ENCODE measurements at regions not wholly inside any gene's neighbourhood (a gene's known extent, or its start where the extent isn't known, plus 50 kb on each side); places are given as distances from the start of the nearest gene placed in this dataset.
"Not testable (repeated sequence)": the region's sequence is repeated elsewhere in the genome, so short reads cannot be mapped to it uniquely, and the experiment has no call there.

DNA sequence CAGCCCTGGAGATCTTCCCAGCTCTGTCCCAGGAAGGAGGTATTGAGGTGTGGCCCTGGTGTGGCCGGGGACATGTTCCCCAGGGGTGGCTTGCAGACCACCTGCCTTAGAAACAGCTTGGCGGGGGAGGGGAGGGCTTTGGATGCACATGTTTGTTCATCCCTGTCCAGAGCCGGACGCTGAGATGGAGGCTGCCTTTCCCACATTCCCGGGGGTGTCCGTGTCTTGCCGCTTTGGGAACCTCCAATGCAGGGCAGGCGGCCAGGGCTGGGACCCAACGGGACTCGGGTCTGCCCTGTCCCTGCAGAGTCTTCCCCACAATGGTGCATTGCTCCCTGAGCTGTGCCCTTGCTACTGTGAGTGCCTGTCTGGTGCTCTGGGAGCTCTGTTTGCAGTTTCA is 319.5 kb upstream of the SFSWAP start:
- DNase-seq (ENCODE audit: low read depth), result no peak

DNA sequence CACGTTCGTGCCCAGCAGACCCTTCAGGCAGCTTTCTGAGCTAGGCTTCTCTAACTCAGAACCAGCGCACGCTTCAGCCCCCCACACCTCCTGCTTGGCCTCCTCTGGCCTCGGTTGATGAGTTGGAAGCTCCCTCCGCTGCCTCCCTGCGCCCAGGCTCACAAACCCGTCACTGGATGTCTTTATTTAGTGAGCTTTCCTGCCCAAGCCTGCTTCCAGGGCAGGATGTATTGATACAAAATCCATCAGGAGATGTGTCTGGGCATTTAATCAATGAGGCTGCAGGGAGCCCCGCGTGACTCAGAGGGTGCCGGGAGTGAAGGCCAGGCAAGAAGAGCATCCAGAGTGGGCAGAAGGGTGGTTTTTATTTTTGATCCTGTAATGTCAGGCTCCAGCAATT is 316.1 kb upstream of the SFSWAP start:
- DNase-seq (ENCODE audit: low read depth), result not testable (repeated sequence)

DNA sequence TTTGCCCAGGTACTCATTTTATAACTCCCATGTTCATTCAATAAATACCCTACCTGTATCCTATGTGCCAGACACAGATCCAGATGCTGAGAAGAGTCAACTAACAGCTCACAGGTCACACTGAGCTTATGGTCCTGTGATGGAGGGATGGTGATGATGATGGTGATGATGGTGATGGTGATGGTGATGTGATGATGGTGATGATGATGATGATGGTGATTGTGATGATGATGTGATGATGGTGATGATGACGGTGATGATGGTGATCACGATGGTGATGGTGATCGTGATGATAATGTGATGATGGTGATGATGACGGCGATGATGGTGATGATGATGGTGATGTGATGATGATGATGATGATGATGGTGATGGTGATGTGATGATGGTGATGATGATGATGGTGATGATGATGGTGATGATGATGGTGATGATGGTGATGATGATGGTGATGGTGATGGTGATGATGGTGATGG is 315.6 kb upstream of the SFSWAP start:
- not testable (repeated sequence) for DNase-seq (ENCODE audit: low read depth)

DNA sequence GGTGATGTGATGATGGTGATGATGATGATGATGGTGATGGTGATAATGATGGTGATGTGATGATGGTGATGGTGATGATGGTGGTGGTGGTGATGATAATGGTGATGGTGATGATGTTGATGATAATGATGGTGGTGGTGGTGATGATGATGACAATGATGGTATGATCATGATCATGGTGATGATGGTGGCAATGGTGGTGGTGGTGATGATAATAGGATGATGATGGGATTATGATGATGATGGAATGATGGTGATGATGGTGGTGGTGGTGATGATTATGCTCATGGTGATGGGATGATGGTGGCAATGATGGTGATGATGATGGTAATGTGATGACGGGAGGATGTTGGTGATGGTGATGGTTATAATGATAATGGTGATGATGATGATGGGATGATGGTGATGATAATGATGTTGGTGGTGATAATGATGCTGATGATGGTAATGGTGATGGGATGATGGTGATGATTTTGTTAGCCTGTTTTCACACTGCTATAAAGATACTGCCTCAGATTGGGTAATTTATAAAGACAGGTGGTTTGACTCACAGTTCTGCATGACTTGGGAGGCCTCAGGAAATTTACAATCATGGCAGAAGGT is 314.8 kb upstream of the SFSWAP start:
- no peak for DNase-seq (ENCODE audit: low read depth)

DNA sequence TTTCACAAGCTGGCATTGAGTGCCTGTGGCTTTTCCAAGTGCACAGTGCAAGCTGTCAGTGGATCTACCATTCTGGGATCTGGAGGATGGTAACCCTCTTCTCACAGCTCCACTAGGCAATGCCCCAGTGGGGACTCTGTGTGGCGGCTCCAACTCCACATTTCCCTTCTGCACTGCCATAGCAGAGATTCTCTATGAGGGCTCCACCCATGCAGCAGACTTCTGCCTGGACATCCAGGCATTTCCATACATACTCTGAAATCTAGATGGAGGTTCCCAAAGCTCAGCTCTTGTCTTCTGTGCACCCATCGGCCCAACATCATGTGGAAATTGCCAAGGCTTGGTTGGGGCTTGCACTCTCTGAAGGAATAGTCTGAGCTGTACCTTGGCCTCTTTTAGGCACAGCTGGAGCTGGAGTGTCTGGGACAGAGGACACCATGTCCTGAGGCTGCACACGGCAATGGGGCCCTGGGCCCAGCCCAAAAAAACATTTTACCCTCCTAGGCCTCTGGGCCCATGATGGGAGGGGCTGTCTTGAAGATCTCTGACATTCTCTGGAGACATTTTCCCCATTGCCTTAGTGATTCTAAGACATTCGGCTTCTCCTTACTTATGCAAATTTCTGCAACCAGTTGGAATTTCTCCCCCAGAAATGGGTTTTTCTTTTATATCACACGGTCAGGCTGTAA is 313.3 kb upstream of the SFSWAP start:
- no peak for DNase-seq (ENCODE audit: low read depth)

DNA sequence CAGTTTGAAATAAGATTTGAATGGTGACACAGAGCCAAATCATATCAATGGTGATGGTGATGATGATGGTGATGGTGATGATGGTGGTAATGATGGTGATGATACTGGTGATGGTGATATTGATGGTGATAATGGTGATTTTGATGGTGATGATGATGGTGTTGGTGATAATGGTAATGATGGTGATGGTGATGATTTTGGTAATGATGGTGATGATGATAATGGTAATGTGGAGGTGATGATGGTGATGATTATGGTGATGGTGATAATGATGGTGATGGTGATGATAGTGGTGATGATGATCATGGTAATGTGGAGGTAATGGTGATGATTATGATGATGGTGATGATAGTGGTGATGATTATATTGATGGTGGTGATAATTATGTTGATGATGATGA is 311.9 kb upstream of the SFSWAP start:
- DNase-seq (ENCODE audit: low read depth), result no peak

DNA sequence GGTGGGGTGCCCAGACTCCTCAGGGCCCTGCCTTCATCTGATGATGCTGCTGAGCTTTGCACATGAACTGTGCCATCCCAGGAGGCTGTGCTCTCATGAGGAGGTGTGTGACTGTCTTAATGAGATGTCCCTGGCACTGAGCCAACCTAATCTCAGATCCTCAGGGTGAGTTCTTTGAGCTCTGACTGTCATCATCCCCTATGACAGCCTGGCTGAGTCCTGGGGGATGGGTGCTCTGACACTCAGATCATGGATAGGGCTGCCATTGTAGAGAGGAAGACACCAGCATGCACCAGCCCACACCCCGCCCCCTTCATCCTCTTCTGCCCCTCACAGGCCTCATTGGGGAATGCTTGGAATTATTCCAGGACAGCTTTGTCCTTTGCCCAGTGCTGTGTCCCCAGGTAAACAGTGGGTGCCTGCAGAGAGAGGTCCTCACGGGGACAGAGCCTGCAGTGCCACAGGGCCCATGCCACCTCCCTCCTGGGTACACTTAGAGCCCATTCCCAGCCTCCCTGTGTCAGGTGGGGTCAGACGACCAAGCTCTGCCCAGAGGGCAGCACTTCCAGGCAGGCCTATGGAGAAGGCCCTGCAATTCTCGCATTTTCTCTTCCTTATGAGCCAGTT is 310.1 kb upstream of the SFSWAP start:
- DNase-seq (ENCODE audit: low read depth), result not testable (repeated sequence)

DNA sequence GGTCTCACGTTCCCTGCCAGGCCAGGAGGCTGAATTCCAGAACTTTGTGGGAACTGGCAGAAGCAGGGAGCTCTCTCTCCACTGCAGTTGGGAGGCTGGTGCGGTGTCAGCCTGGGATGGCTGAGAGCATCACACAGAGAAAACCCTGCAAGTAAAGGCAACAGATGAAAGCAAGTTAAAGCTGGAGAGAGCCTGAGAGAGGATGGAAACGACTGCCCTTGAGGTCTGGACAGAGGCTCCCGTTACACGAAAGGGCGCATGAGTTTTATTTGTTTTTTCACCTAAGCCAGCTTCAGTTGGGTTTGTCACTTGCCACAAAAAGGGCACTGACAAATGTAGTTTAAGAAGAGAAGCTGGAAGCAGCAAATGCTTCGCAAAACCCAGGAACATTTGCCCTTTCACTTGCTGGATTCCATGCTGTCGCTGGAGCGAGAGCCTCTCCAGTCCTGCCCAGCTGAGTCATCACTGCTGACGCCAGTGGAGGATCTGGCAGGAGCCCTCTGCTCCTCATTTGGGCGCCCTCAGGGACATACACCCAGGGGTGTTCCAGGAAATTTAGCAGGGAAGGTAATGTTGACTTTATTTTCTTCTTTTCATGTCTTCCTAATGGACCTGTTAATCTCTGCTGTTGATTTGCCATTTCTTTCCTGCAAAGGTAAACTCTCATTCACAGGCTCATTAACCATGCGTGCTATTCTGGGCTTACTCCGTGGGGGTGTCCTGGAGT is 308.8 kb upstream of the SFSWAP start:
- DNase-seq (ENCODE audit: low read depth), result not testable (repeated sequence)

DNA sequence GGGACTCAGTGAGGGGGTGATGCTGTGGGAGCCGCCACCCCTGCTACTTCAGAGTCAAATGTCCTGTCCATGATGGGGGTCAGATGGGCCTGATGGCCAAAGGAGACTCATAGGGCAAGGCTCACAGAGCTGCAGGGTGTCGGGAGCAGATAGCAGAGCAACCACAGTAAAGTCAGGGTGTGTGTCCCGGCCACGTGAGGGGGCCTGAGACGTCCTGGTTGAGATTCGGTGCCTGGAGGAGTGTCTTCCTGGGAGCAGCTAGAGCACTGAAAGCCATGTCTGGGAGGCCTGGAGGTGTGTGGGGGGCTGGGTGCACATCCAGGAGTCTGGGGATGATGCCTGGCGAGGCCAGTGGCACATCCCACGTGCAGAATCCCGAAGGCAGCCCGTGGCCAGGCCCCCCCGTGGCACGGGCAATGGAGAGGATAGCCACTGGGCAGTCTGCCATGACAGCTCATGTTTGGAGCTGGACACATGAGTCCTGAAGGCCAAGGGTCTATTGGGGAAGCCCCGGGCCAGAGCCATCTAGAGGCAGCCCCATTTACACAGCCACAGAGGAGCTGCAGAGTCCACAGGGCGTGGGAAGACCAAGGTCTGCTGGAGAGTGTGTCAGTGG is 308.0 kb upstream of the SFSWAP start:
- no peak for DNase-seq (ENCODE audit: low read depth)

DNA sequence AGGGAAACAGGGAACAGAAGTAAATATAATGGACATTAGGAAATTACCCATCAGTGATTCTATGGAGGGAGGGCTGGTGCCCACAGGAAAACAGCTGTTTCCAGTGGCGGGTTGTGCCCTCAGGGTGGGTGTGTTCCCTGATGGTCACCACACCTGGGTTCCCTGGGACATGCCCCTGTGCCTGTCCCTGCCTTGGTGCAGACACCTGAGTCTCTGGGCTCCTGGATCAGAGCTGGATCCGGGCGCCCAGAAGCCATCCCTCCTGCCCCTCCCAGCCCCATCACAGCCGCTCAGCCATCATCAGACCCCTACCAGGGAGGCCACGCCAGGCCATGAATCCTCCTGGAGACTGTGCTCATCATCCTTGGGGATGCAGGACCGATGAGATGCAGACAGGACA is 307.2 kb upstream of the SFSWAP start:
- no peak for DNase-seq (ENCODE audit: low read depth)

DNA sequence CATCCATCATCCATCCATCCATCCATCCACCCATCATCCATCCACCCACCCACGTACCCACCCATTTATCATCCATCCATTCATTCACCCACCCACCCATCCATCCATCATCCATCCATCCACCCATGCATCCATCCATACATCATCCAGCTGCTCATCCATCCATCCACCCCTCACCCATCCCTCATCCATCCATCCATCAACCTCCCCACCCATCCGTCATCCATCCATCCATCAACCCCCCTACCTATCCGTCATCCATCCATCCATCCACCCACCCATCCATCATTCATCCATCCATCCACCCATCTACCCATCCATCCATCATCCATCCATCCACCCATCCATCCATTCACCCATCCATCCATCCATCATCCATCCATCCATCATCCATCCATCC is 306.2 kb upstream of the SFSWAP start:
- no peak for DNase-seq (ENCODE audit: low read depth)

DNA sequence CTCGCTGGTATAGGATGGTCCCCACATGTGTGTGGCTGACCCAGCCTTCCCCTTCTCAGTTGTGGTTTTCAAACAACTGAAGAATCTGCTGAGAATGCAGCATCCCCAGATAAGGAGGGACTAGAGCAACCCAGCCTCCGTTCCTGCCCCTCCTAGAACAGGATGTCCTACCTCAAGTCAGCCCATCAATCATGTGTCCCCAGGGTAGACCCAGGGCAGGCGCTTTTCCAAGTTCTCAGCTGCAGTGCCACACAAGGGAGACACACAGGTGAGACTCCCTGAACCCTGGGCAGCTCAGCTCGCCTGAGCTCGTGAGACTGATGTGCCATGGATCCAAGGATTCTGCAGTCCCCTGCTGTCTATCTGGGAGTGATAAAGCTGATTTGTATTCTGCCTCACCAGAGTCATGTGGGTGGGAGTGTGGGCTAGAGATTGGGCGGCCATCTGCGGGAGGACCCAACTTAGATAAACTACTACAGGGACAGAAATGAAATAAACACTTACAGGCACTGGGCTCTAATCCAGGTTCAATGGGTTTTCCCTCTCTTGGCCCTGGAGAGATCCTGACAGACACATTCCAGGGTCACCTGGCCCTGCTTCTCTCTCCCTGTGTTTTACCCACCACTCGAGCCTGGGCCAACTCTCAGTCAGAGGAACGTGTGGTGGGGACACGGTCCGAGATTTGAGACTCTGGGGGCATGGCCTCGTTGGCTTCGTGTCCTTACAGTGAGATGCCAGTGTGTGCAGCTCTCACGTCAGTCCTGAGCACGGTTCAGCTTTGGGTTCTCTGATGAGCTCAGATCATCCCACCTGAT is 303.5 kb upstream of the SFSWAP start:
- no peak for DNase-seq (ENCODE audit: low read depth)

DNA sequence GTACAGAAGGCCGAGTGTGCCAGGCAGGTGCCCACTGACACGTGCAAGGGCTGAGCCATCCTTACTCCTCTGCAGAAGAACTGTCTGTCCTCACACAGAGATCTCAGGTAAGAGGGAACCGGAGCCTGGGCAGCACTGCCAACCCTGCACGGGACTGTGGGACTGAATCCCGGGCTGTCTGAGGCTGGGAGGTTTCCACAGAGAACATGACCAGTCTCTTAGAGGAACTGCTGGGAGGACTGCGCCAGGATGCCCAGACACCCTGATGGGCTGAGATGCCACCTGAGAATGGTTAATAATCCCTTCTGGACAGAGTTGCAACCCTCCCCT is 302.9 kb upstream of the SFSWAP start:
- DNase-seq (ENCODE audit: low read depth), result no peak

DNA sequence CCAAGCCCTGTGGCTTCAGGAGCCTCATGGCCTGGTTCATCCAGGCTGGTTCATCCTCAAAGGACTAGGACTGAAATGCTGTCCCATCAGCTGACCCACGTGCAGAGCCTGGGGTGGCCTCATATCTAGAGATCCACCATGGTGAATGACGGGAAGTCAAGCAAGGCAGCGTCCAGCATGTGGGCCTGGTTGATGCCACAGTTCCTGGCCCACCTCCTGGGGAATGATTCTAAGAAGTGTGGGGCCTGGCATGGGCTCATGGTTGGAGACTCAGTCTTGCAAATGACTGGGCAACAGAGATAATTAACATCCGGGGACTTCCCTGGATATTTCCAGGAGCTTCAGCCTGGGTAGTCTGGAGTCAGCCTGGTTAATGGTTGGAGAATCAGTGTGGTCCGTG is 302.4 kb upstream of the SFSWAP start:
- no peak for DNase-seq (ENCODE audit: low read depth)

DNA sequence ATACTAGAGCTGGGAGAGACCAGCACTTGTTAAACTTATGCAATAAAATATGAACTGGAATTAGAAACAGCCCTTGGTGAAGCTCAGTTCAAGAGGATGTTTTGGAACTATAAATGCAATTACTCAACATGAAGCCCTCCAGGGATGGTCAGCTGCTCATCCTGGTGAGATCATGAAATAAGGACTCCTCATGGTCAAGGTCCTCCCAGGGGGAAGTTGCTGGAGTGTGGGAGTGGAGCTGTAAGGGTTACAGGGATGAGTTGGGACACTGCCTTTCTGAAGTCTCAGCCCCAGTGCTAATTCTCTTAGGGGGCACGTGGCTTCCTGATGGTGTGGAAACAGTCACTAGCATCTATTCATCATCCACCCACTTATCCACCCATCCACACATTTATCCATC is 301.7 kb upstream of the SFSWAP start:
- DNase-seq (ENCODE audit: low read depth), result no peak

DNA sequence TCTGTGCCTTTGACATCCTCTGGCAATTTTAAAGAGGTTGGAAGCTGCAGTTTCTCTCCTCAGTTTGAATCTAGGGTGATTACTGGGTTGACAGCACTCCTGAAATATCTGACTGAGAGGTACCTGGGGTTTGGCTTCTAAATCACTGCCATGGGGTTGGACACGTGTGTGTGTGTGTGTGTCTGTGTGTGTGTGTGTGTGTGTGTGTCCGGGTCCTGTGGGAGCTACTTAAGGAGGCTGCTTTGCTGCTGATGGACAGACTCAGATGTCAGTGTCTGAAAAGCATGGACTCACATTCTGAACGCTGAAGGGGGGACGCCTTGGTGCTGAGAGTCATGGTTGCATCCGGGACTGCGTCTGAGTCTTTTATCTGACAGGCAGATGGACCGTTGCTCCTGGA is 299.1 kb upstream of the SFSWAP start:
- not testable (repeated sequence) for DNase-seq (ENCODE audit: low read depth)

DNA sequence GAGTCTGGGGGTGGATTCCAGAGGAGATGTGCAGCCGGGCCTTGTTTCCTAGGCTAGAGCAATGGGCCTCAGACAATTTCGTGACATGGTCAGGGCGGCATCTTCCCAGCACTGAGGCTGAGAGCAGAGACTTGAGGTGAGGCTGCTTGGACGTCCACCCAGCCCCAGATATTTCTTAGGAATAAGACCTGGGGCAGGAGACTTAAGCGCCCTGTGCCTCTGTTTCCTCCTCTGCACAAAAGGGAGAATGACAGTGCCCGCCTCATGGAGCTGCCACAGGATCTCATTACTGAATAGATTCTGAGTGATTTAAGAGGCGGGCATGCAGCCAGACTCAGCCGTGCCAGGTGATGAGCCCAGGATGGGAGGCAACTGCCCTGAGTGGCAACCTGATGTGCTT is 297.9 kb upstream of the SFSWAP start:
- no peak for DNase-seq (ENCODE audit: low read depth)

DNA sequence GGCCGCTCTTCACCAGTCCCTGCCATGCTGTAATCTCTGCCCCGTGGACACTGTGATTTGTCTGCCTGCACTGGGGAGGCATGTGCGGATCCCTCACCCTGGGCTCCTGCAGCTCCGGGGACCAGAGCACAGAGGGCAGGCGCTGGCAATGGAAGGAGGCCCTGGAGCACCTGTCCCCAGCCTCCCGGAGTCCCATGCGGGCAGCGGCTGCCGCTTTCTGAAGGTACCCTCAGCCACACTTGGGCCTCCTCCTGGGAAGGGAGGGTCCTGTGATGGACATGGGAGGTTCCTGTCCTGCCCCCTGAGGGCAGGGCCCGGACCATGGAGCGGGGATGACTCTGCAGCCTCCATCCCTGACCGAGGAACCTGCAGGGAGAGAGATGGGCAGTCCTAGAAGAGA is 297.4 kb upstream of the SFSWAP start:
- DNase-seq (ENCODE audit: low read depth), result no peak

DNA sequence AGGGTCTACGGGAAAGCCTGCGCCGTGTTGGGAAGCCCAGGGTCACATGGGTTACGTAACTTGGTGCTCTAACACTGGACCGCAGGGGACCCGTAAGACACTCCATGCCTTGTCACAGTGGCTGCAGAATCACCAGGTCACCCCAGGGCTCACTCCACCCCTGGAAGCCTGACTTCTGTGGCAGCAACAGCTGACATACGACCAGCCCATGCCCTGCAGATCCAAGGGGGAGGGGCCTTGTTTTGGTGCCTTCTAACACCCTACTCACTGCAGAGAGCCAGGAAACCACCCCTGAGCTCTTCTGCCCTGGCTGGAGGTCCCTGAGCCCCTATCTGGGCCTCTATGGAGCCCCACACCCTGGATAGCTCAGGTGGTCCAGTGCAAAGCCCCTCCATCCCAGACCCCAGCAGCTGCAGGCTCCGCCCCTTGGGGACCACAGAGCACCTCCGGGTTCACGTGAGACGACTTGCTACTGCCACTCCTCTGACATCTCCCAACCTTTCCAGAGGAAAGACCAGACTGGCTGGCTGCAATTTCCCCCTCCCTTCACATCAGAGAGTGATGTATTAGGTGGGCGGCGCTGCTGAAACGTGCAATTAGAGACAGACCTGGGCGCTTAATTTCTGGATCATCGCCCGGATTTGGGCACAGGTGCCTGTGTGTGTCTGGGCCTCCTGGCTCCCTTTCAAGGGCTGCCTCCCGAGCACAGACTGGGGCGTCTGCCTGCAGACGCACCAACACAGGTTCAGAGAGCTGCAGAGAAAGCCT is 296.6 kb upstream of the SFSWAP start:
- not testable (repeated sequence) for DNase-seq (ENCODE audit: low read depth)

DNA sequence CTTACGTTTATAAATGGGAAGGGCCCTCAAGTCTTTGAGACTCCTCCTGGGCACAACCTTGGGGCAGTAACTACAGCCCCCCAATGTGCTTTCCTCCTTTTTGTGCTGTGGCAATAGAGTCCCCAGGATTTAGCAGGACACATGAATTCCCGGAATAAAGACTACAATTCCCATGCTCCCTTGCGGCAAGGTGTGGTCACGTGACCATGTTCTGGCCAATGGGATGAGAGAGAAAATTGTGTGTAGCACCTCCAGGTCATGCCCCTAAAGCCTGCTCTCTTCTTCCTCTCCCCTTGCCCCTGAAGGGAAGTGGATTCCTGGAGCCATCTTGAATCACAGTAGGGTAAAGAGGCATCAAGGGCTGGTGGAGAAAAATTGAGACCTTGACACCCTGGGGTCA is 295.1 kb upstream of the SFSWAP start:
- DNase-seq (ENCODE audit: low read depth), result no peak

DNA sequence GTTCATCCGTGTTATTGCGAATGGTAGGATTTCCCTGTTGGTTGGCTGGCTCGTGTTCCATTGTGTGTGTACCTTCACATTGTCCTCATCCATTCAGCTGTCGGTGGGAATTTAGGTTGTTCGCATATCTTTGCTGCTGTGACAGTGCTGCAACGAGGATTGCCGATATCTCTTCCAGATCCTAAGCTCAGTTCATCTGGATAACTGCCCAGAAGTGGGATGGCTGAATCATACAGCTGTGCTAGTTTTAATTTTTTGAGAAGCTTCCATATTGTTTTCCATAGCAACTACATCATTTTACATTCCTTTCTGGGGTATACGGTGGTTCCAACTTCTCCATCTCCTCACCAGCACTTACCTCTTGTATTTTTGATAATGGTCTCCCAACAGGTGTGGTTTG is 292.8 kb upstream of the SFSWAP start:
- no peak for DNase-seq (ENCODE audit: low read depth)

All from M059J (cell line).